Stimulated activated memory B cell treated with anti-CD40 and anti-IgM and Interleukin-4, amounts not matched to agents 10 μg/mL and 1 μg/mL and 100 μg/mL, for 72 hours (primary cell): ENCODE measurements at regions not wholly inside any gene's neighbourhood (a gene's known extent, or its start where the extent isn't known, plus 50 kb on each side); places are given as distances from the start of the nearest gene placed in this dataset.

ENCODE experiments used
- ATAC-seq: fragments of 150-1000 bp; cut with Tn5 transposase; 2 replicates; pipeline ENCODE4 v1.10.0; 2021
- H3K27ac Mint-ChIP-seq: one replicate; pipeline ENCODE4 v1.8.0; 2022; ENCODE audit warnings: mild to moderate bottlenecking, mixed read lengths
- H3K27me3 Mint-ChIP-seq: one replicate; pipeline ENCODE4 v1.8.0; 2022; ENCODE audit warnings: mixed read lengths
- H3K36me3 Mint-ChIP-seq: one replicate; pipeline ENCODE4 v1.8.0; 2022; ENCODE audit warnings: mixed read lengths
- H3K4me1 Mint-ChIP-seq: one replicate; pipeline ENCODE4 v1.8.0; 2022; ENCODE audit warnings: mixed read lengths
- H3K4me3 Mint-ChIP-seq: one replicate; pipeline ENCODE4 v1.8.0; 2022; ENCODE audit warnings: mild to moderate bottlenecking, moderate library complexity, mixed read lengths
- H3K9me3 Mint-ChIP-seq: one replicate; pipeline ENCODE4 v1.8.0; 2022; ENCODE audit warnings: mixed read lengths

DNA sequence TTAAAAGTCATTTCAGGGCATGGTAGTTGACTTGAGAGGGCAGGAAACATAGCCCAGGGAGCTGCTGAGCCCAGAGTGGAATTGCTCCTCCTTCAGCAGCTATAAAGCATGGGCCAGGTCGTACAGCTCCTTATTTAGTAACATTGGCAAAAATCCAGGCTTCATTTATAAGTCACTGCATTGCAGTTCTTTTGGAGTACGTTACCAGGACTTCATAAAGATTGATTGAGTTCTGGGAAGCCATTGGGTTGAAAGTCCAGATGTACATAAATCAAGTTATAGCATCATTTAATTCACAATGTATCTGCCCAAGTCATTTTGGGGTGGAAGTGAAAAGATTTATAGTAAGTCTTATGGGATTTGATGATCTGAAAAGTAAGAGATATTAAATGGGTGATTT is 53.0 kb upstream of the ANKEF1 start:
- Mint-ChIP-seq H3K27me3 (no peaks in the 10 kb centered on the region), H3K4me3 (no peak overlapping the region), H3K9me3 (no peaks in the 10 kb centered on the region), H3K4me1 (no peaks in the 10 kb centered on the region), H3K36me3 (no peaks in the 10 kb centered on the region), H3K27ac (no peak overlapping the region)
- ATAC-seq, result no peak

DNA sequence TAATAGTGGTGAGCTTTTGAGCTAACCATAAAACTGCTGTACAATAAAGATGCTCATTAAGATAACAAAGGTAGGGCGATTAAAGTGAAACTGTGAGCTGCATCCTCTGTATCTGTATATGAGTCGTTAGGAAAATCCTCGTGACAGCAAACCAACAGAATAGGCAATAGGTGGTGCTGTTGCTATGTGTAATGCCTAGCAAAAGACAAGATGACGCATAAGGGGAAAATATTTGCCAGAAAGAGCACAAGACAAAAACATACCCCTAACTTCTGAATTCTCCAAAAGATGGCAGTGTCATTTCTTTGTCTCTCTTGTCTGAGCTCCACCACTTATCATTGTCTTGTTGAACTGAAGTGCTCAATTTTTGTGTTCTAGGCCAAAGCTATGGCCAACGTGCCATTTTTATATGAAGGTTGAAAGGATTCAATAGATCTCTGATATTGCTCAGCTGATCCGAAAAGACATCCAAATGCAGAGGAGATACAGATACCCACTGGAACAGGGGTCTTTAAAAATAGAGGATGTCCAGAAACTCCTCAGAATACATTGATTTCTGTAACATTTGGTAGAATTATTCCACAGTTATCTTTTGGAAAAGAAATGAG is 56.3 kb upstream of the ANKEF1 start:
- H3K36me3 Mint-ChIP-seq, result no peaks in the 10 kb centered on the region
- H3K4me1 Mint-ChIP-seq, result no peaks in the 10 kb centered on the region
- no peak overlapping the region for H3K4me3 Mint-ChIP-seq
- no peaks in the 10 kb centered on the region for H3K27me3 Mint-ChIP-seq
- peak; percentile 83 for ATAC-seq
- H3K27ac Mint-ChIP-seq, result no peak overlapping the region
- no peaks in the 10 kb centered on the region for H3K9me3 Mint-ChIP-seq

DNA sequence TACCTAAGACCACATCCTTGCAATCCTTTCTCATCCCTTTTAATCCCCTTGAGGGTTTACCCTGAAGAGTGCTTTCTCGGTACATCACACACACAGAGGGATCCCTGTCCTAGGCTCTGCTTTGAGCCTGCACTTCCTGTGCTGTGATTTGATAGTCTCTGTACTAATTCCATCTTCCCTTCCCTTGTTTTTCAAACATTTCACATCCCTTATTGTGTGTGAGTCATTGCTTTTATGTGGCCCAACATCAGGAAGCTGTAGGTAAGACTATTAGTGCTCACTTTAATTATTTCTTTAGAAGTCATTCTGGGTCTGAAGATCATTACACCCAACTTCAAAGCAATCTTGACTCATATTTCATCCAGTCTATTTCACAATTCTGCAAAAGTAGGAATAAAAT is 57.2 kb upstream of the ANKEF1 start:
- Mint-ChIP-seq H3K27ac (no peak overlapping the region), H3K9me3 (no peaks in the 10 kb centered on the region), H3K27me3 (no peaks in the 10 kb centered on the region), H3K4me3 (no peak overlapping the region), H3K36me3 (no peaks in the 10 kb centered on the region), H3K4me1 (no peaks in the 10 kb centered on the region)
- ATAC-seq, result no peak

- no peak for ATAC-seq
- no peak overlapping the region for H3K27ac Mint-ChIP-seq
- H3K36me3 Mint-ChIP-seq, result no peaks in the 10 kb centered on the region
- no peaks in the 10 kb centered on the region for H3K4me1 Mint-ChIP-seq
- no peak overlapping the region for H3K4me3 Mint-ChIP-seq
- no peaks in the 10 kb centered on the region for H3K9me3 Mint-ChIP-seq
- H3K27me3 Mint-ChIP-seq, result no peaks in the 10 kb centered on the region
These were observed 60.5 kb upstream of the ANKEF1 start for GRCh38 chr20:9974324-9974723.

GRCh38 chr20:9971746-9972145 is 63.0 kb upstream of the ANKEF1 start:
- H3K4me3 Mint-ChIP-seq, result no peak overlapping the region
- H3K9me3 Mint-ChIP-seq, result no peaks in the 10 kb centered on the region
- no peak for ATAC-seq
- H3K36me3 Mint-ChIP-seq, result no peaks in the 10 kb centered on the region
- no peak overlapping the region for H3K27ac Mint-ChIP-seq
- no peaks in the 10 kb centered on the region for H3K4me1 Mint-ChIP-seq
- H3K27me3 Mint-ChIP-seq, result no peaks in the 10 kb centered on the region

GRCh38 chr20:9969626-9970025 is 65.2 kb upstream of the ANKEF1 start:
- Mint-ChIP-seq H3K27ac (no peak overlapping the region), H3K4me3 (no peak overlapping the region), H3K27me3 (peaks cover 11% of the 10 kb centered on the region), H3K4me1 (no peaks in the 10 kb centered on the region), H3K36me3 (no peaks in the 10 kb centered on the region), H3K9me3 (peaks cover 2% of the 10 kb centered on the region)
- ATAC-seq, result no peak

GRCh38 chr20:9968015-9968414 is 66.8 kb upstream of the ANKEF1 start:
- H3K4me3 Mint-ChIP-seq, result no peak overlapping the region
- H3K9me3 Mint-ChIP-seq, result peaks cover 2% of the 10 kb centered on the region
- H3K27ac Mint-ChIP-seq, result no peak overlapping the region
- H3K36me3 Mint-ChIP-seq, result no peaks in the 10 kb centered on the region
- H3K27me3 Mint-ChIP-seq, result peaks cover 18% of the 10 kb centered on the region
- ATAC-seq, result no peak
- no peaks in the 10 kb centered on the region for H3K4me1 Mint-ChIP-seq

- Mint-ChIP-seq H3K4me1 (no peaks in the 10 kb centered on the region), H3K4me3 (no peak overlapping the region), H3K9me3 (peaks cover 2% of the 10 kb centered on the region), H3K27me3 (peaks cover 18% of the 10 kb centered on the region), H3K27ac (no peak overlapping the region), H3K36me3 (no peaks in the 10 kb centered on the region)
- no peak for ATAC-seq
These were observed 67.8 kb upstream of the ANKEF1 start for GRCh38 chr20:9966966-9967365.

- Mint-ChIP-seq H3K27ac (no peak overlapping the region), H3K9me3 (peaks cover 2% of the 10 kb centered on the region), H3K4me1 (no peaks in the 10 kb centered on the region), H3K27me3 (peaks cover 28% of the 10 kb centered on the region), H3K4me3 (no peak overlapping the region), H3K36me3 (no peaks in the 10 kb centered on the region)
- no peak for ATAC-seq
These were observed 71.8 kb upstream of the ANKEF1 start for GRCh38 chr20:9963029-9963428.

- H3K27ac Mint-ChIP-seq, result no peak overlapping the region
- no peak for ATAC-seq
- H3K36me3 Mint-ChIP-seq, result no peaks in the 10 kb centered on the region
- H3K27me3 Mint-ChIP-seq, result peaks cover 16% of the 10 kb centered on the region
- H3K4me3 Mint-ChIP-seq, result no peak overlapping the region
- no peaks in the 10 kb centered on the region for H3K4me1 Mint-ChIP-seq
- no peaks in the 10 kb centered on the region for H3K9me3 Mint-ChIP-seq
These were observed 76.1 kb upstream of the ANKEF1 start for GRCh38 chr20:9958693-9959092.

GRCh38 chr20:9955646-9956045 is 79.1 kb upstream of the ANKEF1 start:
- no peak overlapping the region for H3K4me3 Mint-ChIP-seq
- peaks cover 16% of the 10 kb centered on the region for H3K27me3 Mint-ChIP-seq
- no peaks in the 10 kb centered on the region for H3K4me1 Mint-ChIP-seq
- ATAC-seq, result no peak
- no peak overlapping the region for H3K27ac Mint-ChIP-seq
- H3K36me3 Mint-ChIP-seq, result no peaks in the 10 kb centered on the region
- no peaks in the 10 kb centered on the region for H3K9me3 Mint-ChIP-seq

- no peak for ATAC-seq
- H3K9me3 Mint-ChIP-seq, result no peaks in the 10 kb centered on the region
- H3K27ac Mint-ChIP-seq, result no peak overlapping the region
- H3K4me1 Mint-ChIP-seq, result no peaks in the 10 kb centered on the region
- H3K4me3 Mint-ChIP-seq, result no peak overlapping the region
- peaks cover 4% of the 10 kb centered on the region for H3K27me3 Mint-ChIP-seq
- H3K36me3 Mint-ChIP-seq, result no peaks in the 10 kb centered on the region
These were observed 85.2 kb upstream of the ANKEF1 start for GRCh38 chr20:9949563-9949962.

- no peaks in the 10 kb centered on the region for H3K9me3 Mint-ChIP-seq
These were observed 89.4 kb upstream of the ANKEF1 start for GRCh38 chr20:9945408-9945807.

GRCh38 chr20:9942736-9943135 is 92.1 kb upstream of the ANKEF1 start:
- H3K27me3 Mint-ChIP-seq, result peaks cover 3% of the 10 kb centered on the region

More at GRCh38 chr20:9945408-9945807, 89.4 kb upstream of the ANKEF1 start:
- Mint-ChIP-seq H3K36me3 (no peaks in the 10 kb centered on the region), H3K4me3 (no peak overlapping the region), H3K27me3 (no peaks in the 10 kb centered on the region), H3K4me1 (no peaks in the 10 kb centered on the region), H3K27ac (no peak overlapping the region)
- no peak for ATAC-seq

DNA sequence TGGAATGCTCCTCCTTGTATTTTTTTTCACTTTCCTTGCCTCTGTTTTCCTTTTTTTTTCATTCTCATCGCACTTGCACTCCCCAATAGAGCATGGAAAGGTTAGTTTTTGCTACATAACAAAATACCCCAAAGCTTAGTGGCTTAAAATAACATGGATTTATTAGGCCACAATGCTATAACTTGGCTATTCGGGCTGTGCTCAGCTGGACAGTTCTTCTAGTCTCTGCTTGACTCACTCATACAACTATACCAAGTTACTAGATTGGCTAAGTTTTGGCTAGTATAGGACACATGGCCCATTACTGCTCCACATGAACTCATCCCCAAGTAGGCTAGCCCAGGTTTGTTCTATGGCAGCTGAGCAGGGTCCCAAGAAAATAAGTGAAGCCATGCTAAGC is 94.5 kb upstream of the ANKEF1 start:
- Mint-ChIP-seq H3K9me3 (no peaks in the 10 kb centered on the region), H3K27me3 (peaks cover 17% of the 10 kb centered on the region), H3K4me1 (no peaks in the 10 kb centered on the region), H3K4me3 (no peak overlapping the region), H3K36me3 (no peaks in the 10 kb centered on the region), H3K27ac (no peak overlapping the region)
- no peak for ATAC-seq

More at GRCh38 chr20:9942736-9943135, 92.1 kb upstream of the ANKEF1 start:
- Mint-ChIP-seq H3K4me1 (no peaks in the 10 kb centered on the region), H3K27ac (no peak overlapping the region), H3K4me3 (no peak overlapping the region), H3K9me3 (no peaks in the 10 kb centered on the region), H3K36me3 (no peaks in the 10 kb centered on the region)
- ATAC-seq, result no peak

- Mint-ChIP-seq H3K4me3 (no peak overlapping the region), H3K27me3 (peaks cover 17% of the 10 kb centered on the region), H3K9me3 (no peaks in the 10 kb centered on the region), H3K36me3 (no peaks in the 10 kb centered on the region), H3K4me1 (no peaks in the 10 kb centered on the region), H3K27ac (no peak overlapping the region)
- ATAC-seq, result no peak
These were observed 95.6 kb upstream of the ANKEF1 start for GRCh38 chr20:9939231-9939630.

DNA sequence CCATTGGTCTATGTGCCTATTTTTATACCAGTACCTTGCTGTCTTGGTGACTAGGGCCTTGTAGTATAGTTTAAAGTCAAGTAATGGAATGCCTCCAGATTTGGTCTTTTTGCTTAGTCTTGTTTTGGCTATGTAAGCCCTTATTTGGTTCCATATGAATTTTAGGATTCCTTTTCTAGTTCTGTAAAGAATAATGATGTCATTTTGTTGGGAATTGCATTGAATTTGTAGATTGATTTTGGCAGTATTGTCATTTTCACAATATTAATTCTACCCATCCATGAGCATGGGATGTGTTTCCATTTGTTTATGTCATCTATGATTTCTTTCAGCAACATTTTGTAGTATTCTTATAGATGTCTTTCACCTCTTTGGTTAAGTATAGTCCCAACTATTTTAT is 96.4 kb upstream of the PAK5 start:
- H3K4me1 Mint-ChIP-seq, result no peaks in the 10 kb centered on the region
- ATAC-seq, result no peak
- H3K36me3 Mint-ChIP-seq, result no peaks in the 10 kb centered on the region
- H3K4me3 Mint-ChIP-seq, result no peak overlapping the region
- peaks cover 17% of the 10 kb centered on the region for H3K27me3 Mint-ChIP-seq
- no peak overlapping the region for H3K27ac Mint-ChIP-seq
- H3K9me3 Mint-ChIP-seq, result no peaks in the 10 kb centered on the region
